HepG2 (cell line): ENCODE measurements at regions not wholly inside any gene's neighbourhood (a gene's known extent, or its start where the extent isn't known, plus 50 kb on each side); places are given as distances from the start of the nearest gene placed in this dataset.

Experiments
- POLR2A ChIP-seq, 2 experiments: IDR thresholded peaks; 2 replicates each; pipeline ENCODE4 v1.6.1; 2011; ENCODE audit warnings: low read depth in 2 of 2, low read length in 2 of 2, mild to moderate bottlenecking in 1 of 2, moderate library complexity in 1 of 2; ENCODE audit not compliant: insufficient read depth in 1 of 2
- RNF2 ChIP-seq: fragments of 450-650 bp; conservative IDR thresholded peaks from 2 replicates; pipeline ENCODE4 v1.6.1; 2016; ENCODE audit warnings: low read depth
- TGIF2 ChIP-seq: IDR thresholded peaks from 2 replicates; pipeline ENCODE4 v1.6.1; 2016; ENCODE audit warnings: control low read depth, missing compliant biosample characterization
- TF ChIP-seq, protein P1 (sequence below): sonication (generic); formaldehyde crosslinking; IDR thresholded peaks from 2 replicates; pipeline ENCODE4 v1.4.0; 2020; ENCODE audit warnings: missing genetic modification reagents

DNA sequence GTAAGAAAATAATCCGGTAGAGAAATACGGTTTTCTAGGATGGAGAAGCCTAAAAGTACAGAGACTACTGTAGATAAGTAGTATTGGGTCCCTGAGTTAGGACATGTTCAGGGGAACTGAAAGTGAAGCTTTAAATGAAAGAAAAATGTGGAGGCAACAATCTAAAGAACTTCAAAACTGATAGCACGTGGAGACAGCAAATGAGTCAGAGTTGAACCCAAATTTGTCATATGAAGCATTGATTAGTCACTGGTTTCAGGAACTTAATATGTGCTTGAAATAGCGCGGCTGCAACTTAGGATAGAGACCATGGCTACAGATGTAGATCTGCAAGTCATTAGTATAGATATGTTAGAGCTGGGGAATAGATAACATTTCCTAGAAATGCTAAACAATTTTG, 1138.6 kb upstream of the SORCS1 start:
- TF ChIP-seq RNF2 (no peak), TGIF2 (CRISPR knock-in tag) (no peak), POLR2A (IDR thresholded peaks at IDR 0.05; ENCODE audit: insufficient read depth in 1 of 2, low read depth in 2 of 2, low read length in 2 of 2) (no peak)
- TF ChIP-seq, protein P1, sequence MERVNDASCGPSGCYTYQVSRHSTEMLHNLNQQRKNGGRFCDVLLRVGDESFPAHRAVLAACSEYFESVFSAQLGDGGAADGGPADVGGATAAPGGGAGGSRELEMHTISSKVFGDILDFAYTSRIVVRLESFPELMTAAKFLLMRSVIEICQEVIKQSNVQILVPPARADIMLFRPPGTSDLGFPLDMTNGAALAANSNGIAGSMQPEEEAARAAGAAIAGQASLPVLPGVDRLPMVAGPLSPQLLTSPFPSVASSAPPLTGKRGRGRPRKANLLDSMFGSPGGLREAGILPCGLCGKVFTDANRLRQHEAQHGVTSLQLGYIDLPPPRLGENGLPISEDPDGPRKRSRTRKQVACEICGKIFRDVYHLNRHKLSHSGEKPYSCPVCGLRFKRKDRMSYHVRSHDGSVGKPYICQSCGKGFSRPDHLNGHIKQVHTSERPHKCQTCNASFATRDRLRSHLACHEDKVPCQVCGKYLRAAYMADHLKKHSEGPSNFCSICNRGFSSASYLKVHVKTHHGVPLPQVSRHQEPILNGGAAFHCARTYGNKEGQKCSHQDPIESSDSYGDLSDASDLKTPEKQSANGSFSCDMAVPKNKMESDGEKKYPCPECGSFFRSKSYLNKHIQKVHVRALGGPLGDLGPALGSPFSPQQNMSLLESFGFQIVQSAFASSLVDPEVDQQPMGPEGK (CRISPR knock-in tag), result no peak
